H1 (cell line): ENCODE measurements at regions not wholly inside any gene's neighbourhood (a gene's known extent, or its start where the extent isn't known, plus 50 kb on each side); places are given as distances from the start of the nearest gene placed in this dataset.
A peak's percentile ranks its signal among the peaks of the same experiment; 100 is the strongest.

Experiments
- CTCF ChIA-PET: fragments of 300-600 bp; sonication (Branson Sonifier 250); formaldehyde crosslinking; loops from one replicate; lab custom pipeline; 2021; ENCODE audit not compliant: partially characterized antibody; lab: Charles Lee
- POLR2A ChIA-PET: fragments of 300-600 bp; sonication (Branson Sonifier 250); formaldehyde crosslinking; loops from one replicate; lab custom pipeline; 2021; ENCODE audit warnings: inconsistent platforms; ENCODE audit not compliant: partially characterized antibody; lab: Charles Lee
- DNase-seq, 2 experiments: peaks; one replicate each; pipeline versions ENCODE4 v3.0.0 to v3.0.0-alpha.2; 2010 to 2022; ENCODE audit warnings: low spot score in 2 of 2, low read depth in 1 of 2, mixed read lengths in 1 of 2
- FAIRE-seq: peaks from 2 replicates; lab custom pipeline; 2011; peaks lifted over from hg19 to GRCh38; lab: Jason Lieb, UNC
- H2AFZ ChIP-seq: 2 replicates; pipeline ENCODE4 v1.8.1; 2012; ENCODE audit warnings: low read length, inconsistent platforms
- H2AK5ac ChIP-seq: 2 replicates; pipeline ENCODE4 v1.6.1; 2013; ENCODE audit warnings: low read depth, low read length
- H2BK120ac ChIP-seq: replicated peaks from 2 replicates; pipeline ENCODE3; 2013; ENCODE audit warnings: low read depth, low read length, inconsistent platforms
- H2BK12ac ChIP-seq: 2 replicates; pipeline ENCODE4 v1.6.1; 2013; ENCODE audit warnings: low read depth, low read length
- H2BK15ac ChIP-seq: 2 replicates; pipeline ENCODE4 v1.6.1; 2013; ENCODE audit warnings: low read length
- H2BK20ac ChIP-seq: 2 replicates; pipeline ENCODE4 v1.6.1; 2013; ENCODE audit warnings: low read length
- H2BK5ac ChIP-seq: 2 replicates; pipeline ENCODE4 v1.6.1; 2013; ENCODE audit warnings: low read depth, low read length
- H3K14ac ChIP-seq: 2 replicates; pipeline ENCODE4 v1.6.1; 2013; ENCODE audit warnings: inconsistent platforms; ENCODE audit not compliant: insufficient read length
- H3K18ac ChIP-seq: 2 replicates; pipeline ENCODE4 v1.6.1; 2013; ENCODE audit warnings: low read length; ENCODE audit errors: extremely low read depth
- H3K23ac ChIP-seq: 2 replicates; pipeline ENCODE4 v1.6.1; 2013; ENCODE audit warnings: inconsistent platforms; ENCODE audit not compliant: insufficient read length
- H3K23me2 ChIP-seq: 2 replicates; pipeline ENCODE4 v1.6.1; 2013; ENCODE audit warnings: low read depth, low read length
- H3K27ac ChIP-seq: 2 replicates; pipeline ENCODE4 v1.6.1; 2011; ENCODE audit warnings: low read depth, low read length, inconsistent platforms
- H3K27me3 ChIP-seq, 4 experiments: replicated peaks in 1 of 4; 1 replicate in 1 of 4; 2 replicates in 3 of 4; pipeline versions ENCODE4 v1.6.1 to v1.8.1; 2011 to 2013; ENCODE audit warnings: low read length in 3 of 4, mild to moderate bottlenecking in 3 of 4, inconsistent platforms in 2 of 4, mixed read lengths in 2 of 4, moderate library complexity in 1 of 4; ENCODE audit not compliant: control insufficient read depth in 3 of 4, insufficient read depth in 3 of 4; ENCODE audit errors: extremely low read depth in 1 of 4
- H3K36me3 ChIP-seq, 4 experiments: 2 replicates each; pipeline versions ENCODE4 v1.6.1 to v1.8.1; 2011 to 2013; ENCODE audit warnings: mild to moderate bottlenecking in 4 of 4, low read length in 3 of 4, moderate library complexity in 2 of 4, control low read depth in 1 of 4, inconsistent platforms in 1 of 4; ENCODE audit not compliant: insufficient read depth in 4 of 4, control insufficient read depth in 2 of 4
- H3K4ac ChIP-seq: replicated peaks from 2 replicates; pipeline ENCODE3; 2013; ENCODE audit warnings: low read length, low read depth, mixed read lengths, inconsistent platforms; ENCODE audit not compliant: insufficient read length
- H3K4me1 ChIP-seq, 4 experiments: replicated peaks in 1 of 4; 1 replicate in 1 of 4; 2 replicates in 3 of 4; pipeline versions ENCODE4 v1.6.1 to v1.8.1; 2011 to 2013; ENCODE audit warnings: low read length in 3 of 4, inconsistent platforms in 2 of 4, mixed read lengths in 1 of 4; ENCODE audit not compliant: insufficient read depth in 4 of 4, control insufficient read depth in 3 of 4
- H3K4me2 ChIP-seq, 2 experiments: 2 replicates each; pipeline versions ENCODE4 v1.6.1 to v1.8.1; 2011 to 2013; ENCODE audit warnings: low read depth in 2 of 2, low read length in 2 of 2, control low read depth in 1 of 2, inconsistent platforms in 1 of 2, mild to moderate bottlenecking in 1 of 2; ENCODE audit not compliant: insufficient read depth in 1 of 2
- H3K4me3 ChIP-seq, 4 experiments: fragments of 200-600, 300-600 bp in 1 of 4; sonication (generic), shearing (Covaris generic), sonication (Bioruptor Twin) in 1 of 4; 2 replicates each; pipeline versions ENCODE4 v1.5.1 to v1.8.1; 2011 to 2016; ENCODE audit warnings: low read length in 4 of 4, low read depth in 3 of 4, control low read depth in 2 of 4, inconsistent platforms in 2 of 4, mild to moderate bottlenecking in 2 of 4, mixed read lengths in 1 of 4, moderate library complexity in 1 of 4; ENCODE audit not compliant: insufficient read depth in 2 of 4; ENCODE audit errors: extremely low read depth in 1 of 4
- H3K56ac ChIP-seq: replicated peaks from 2 replicates; pipeline ENCODE3; 2013; ENCODE audit warnings: low read depth, mild to moderate bottlenecking, mixed read lengths, low read length, inconsistent platforms; ENCODE audit not compliant: insufficient read length
- H3K79me1 ChIP-seq: 2 replicates; pipeline ENCODE4 v1.6.1; 2013; ENCODE audit warnings: low read depth, low read length, control low read depth
- H3K79me2 ChIP-seq, 2 experiments: 2 replicates each; pipeline versions ENCODE4 v1.6.1 to v1.8.1; 2012 to 2013; ENCODE audit warnings: low read length in 2 of 2, mild to moderate bottlenecking in 2 of 2, inconsistent platforms in 1 of 2; ENCODE audit not compliant: insufficient read depth in 2 of 2, control insufficient read depth in 1 of 2
- H3K9ac ChIP-seq, 4 experiments: replicated peaks in 1 of 4; 1 replicate in 1 of 4; 2 replicates in 3 of 4; pipeline versions ENCODE4 v1.6.1 to v1.8.1; 2011 to 2013; ENCODE audit warnings: low read depth in 3 of 4, low read length in 3 of 4, control low read depth in 2 of 4, mild to moderate bottlenecking in 2 of 4, moderate library complexity in 2 of 4, inconsistent platforms in 1 of 4; ENCODE audit errors: extremely low read depth in 1 of 4
- H3K9me3 ChIP-seq, 2 experiments: 2 replicates each; pipeline versions ENCODE4 v1.6.1 to v1.8.1; 2012 to 2013; ENCODE audit warnings: mild to moderate bottlenecking in 2 of 2, moderate library complexity in 2 of 2, control low read depth in 1 of 2, inconsistent platforms in 1 of 2, low read depth in 1 of 2, low read length in 1 of 2, mixed read lengths in 1 of 2; ENCODE audit not compliant: insufficient read depth in 2 of 2
- H4K20me1 ChIP-seq, 2 experiments: replicated peaks in 1 of 2; 2 replicates each; pipeline versions ENCODE3 to v1.8.1; 2011 to 2013; ENCODE audit warnings: inconsistent platforms in 2 of 2, low read length in 2 of 2, mild to moderate bottlenecking in 1 of 2; ENCODE audit not compliant: insufficient read depth in 2 of 2, control insufficient read depth in 1 of 2
- H4K5ac ChIP-seq: 2 replicates; pipeline ENCODE4 v1.6.1; 2013; ENCODE audit warnings: low read length, low read depth, mixed read lengths, inconsistent platforms; ENCODE audit not compliant: insufficient read length
- H4K8ac ChIP-seq: 2 replicates; pipeline ENCODE4 v1.8.0; 2013; ENCODE audit warnings: mild to moderate bottlenecking, moderate library complexity, low read length, inconsistent platforms; ENCODE audit not compliant: insufficient read depth; ENCODE audit errors: extremely low read depth
- H4K91ac ChIP-seq: replicated peaks from 2 replicates; pipeline ENCODE3; 2013; ENCODE audit warnings: low read length, mixed read lengths, inconsistent platforms; ENCODE audit not compliant: insufficient read length
- CBX8 ChIP-seq: fragments of 300-800, 300-1000 bp; sonication (generic); IDR thresholded peaks from 2 replicates; pipeline ENCODE4 v1.7.1; 2016; ENCODE audit warnings: low read depth, low read length, borderline replicate concordance
- CTCF ChIP-seq, 3 experiments: IDR thresholded peaks; 1 replicate in 2 of 3; 2 replicates in 1 of 3; pipeline versions ENCODE4 v1.5.1 to v1.6.1; 2011; ENCODE audit warnings: low read length in 3 of 3, mild to moderate bottlenecking in 3 of 3, inconsistent platforms in 2 of 3, low read depth in 1 of 3, moderate library complexity in 1 of 3; ENCODE audit not compliant: insufficient read depth in 1 of 3; ENCODE audit errors: control extremely low read depth in 1 of 3
- EZH2 ChIP-seq: fragments of 200-600 bp; sonication (generic); IDR thresholded peaks from 2 replicates; pipeline ENCODE4 v1.7.1; 2012; ENCODE audit warnings: low read depth, mild to moderate bottlenecking, moderate library complexity, low read length, inconsistent platforms; ENCODE audit not compliant: severe bottlenecking
- NANOG ChIP-seq: IDR thresholded peaks from 2 replicates; pipeline ENCODE4 v1.6.1; 2011; ENCODE audit warnings: low read length, low read depth, mild to moderate bottlenecking, inconsistent platforms; ENCODE audit not compliant: insufficient read depth, poor library complexity, severe bottlenecking
- SP4 ChIP-seq: IDR thresholded peaks from 2 replicates; pipeline ENCODE4 v1.6.1; 2012; ENCODE audit warnings: low read length, inconsistent platforms
- SRF ChIP-seq: IDR thresholded peaks from 2 replicates; pipeline ENCODE4 v1.6.1; 2011; ENCODE audit warnings: mild to moderate bottlenecking, low read depth, low read length, moderate library complexity
- ZNF274 ChIP-seq: IDR thresholded peaks from 2 replicates; pipeline ENCODE4 v1.7.0; 2012; ENCODE audit warnings: low read length, borderline replicate concordance; ENCODE audit errors: extremely low read depth
- WGBS, 2 experiments: shearing (Covaris generic) in 1 of 2; methylation state at CpG; one replicate each; pipeline versions ENCODE4 v1.1.6 to v1.1.7; 2013 to 2015; ENCODE audit warnings: low lambda C conversion rate in 2 of 2, mixed read lengths in 2 of 2, inconsistent platforms in 1 of 2, low coverage in 1 of 2, missing lambda C conversion rate in 1 of 2; ENCODE audit not compliant: insufficient replicate concordance in 2 of 2, insufficient coverage in 1 of 2, insufficient read length in 1 of 2; ENCODE audit errors: extremely low coverage in 1 of 2, missing lambda C conversion rate in 1 of 2; 5-methylcytosine and 5-hydroxymethylcytosine counted together

GRCh38 chr5:179439181-179439985 lies 94.1 kb upstream of the ADAMTS2 start:
- H3K23me2 ChIP-seq: peaks cover 7% of the 10 kb centered on the region; the same call in 1 of the 2 replicates
- H2BK5ac ChIP-seq: no peak overlapping the region
- FAIRE-seq: no peak
- CTCF ChIA-PET: no interaction called here
- H2BK120ac ChIP-seq: no peak overlapping the region
- no peak overlapping the region for H3K4me2 ChIP-seq
- no peak overlapping the region for H3K56ac ChIP-seq
- no peak overlapping the region for H3K4ac ChIP-seq
- DNase-seq: no peak
- H2AK5ac ChIP-seq: no peak overlapping the region
- no peaks in the 10 kb centered on the region for H4K20me1 ChIP-seq
- H2BK15ac ChIP-seq: no peak overlapping the region
- H3K27me3 ChIP-seq: no peaks in the 10 kb centered on the region; a peak in 1 of 7 replicates
- no peak overlapping the region for H3K9ac ChIP-seq
- H3K4me1 ChIP-seq: no peaks in the 10 kb centered on the region
- H4K8ac ChIP-seq: peak overlapping the region; percentile 57; the same call in 1 of the 2 replicates
- no peak overlapping the region for H3K4me3 ChIP-seq
- H3K23ac ChIP-seq: no peak overlapping the region
- no peak overlapping the region for H2BK12ac ChIP-seq
- no peaks in the 10 kb centered on the region; a peak in 1 of 4 replicates for H3K9me3 ChIP-seq
- POLR2A ChIA-PET: no interaction called here
- no peaks in the 10 kb centered on the region for H3K36me3 ChIP-seq
- no peak overlapping the region for H3K14ac ChIP-seq
- no peak overlapping the region for H4K91ac ChIP-seq
- H3K79me2 ChIP-seq: no peaks in the 10 kb centered on the region
- H3K27ac ChIP-seq: no peak overlapping the region
- WGBS, 2 experiments: 95% methylated on average over 19 of the region's 22 CpGs; no CpG with 5 or more reads in 1 of the 2 experiments
- no peak overlapping the region for H3K18ac ChIP-seq
- H2AFZ ChIP-seq: no peak overlapping the region
- no peak overlapping the region for H4K5ac ChIP-seq
- no peaks in the 10 kb centered on the region for H3K79me1 ChIP-seq
- TF ChIP-seq SP4: no peak
- no peak for TF ChIP-seq CBX8
- TF ChIP-seq CTCF (IDR thresholded peaks at IDR 0.05; ENCODE audit: control extremely low read depth in 1 of 3, insufficient read depth in 1 of 3, low read depth in 1 of 3, low read length in 3 of 3): no peak
- TF ChIP-seq SRF: no peak
- TF ChIP-seq NANOG: no peak
- TF ChIP-seq ZNF274: no peak
- TF ChIP-seq EZH2: no peak
- H2BK20ac ChIP-seq: no peak overlapping the region
